Retina (tissue), 1 donor: ENCODE measurements at regions not wholly inside any gene's neighbourhood (a gene's known extent, or its start where the extent isn't known, plus 50 kb on each side); places are given as distances from the start of the nearest gene placed in this dataset.

Experiments used
- DNase-seq: peaks from one replicate; pipeline ENCODE4 v3.0.0-alpha.2; 2016

DNA sequence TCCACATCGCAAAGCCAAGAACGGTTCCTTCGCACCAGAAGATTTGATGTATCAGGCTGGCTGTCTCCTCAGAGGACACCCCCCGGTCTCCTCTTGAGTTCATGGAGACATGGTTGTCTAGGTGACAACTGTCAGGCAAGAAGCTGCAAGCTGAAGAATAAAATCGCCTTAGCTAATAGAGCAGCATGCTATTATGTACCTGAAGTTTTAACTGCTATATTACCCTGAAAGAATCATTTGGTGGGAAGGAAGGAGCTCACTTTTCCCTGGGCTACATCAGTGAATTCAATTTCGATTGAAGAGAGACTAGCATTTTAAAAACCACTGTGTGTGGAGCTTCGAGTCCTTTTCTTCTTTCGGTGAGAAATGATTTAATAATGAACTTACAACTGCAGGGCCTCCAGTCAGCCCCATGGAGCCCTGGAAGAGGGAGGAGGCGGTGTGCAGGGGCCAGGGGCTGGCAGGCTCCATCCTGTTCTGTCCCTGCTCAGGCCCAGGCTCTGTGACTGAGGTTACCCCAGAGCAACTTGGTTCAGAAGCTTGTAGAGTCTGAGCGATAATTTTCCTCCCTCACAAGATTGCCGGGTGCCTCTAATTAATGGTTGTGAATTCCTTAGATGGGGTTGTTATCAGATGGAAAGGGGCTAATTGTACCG, 191.3 kb downstream of the MID1IP1 start:
- DNase-seq = peak; percentile 43

DNA sequence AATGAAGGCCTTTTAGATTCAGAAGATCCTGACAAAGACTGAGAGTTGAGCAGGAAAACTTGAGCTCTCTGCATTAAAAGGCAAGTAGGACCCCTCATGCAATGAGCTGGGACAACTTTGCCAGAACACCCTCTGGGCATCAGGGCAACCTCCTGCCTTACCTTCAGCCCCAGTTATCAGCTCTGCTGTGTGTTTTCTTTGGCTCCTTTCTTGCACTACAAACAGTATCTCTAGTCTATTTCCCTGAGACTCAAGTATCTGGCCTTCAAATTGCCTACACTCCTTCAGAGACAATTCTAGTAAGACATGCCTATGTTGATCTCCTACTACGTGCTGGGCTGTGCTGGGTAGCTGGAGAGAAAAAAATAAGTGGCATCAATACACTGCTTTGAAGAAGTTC, 192.2 kb downstream of the MID1IP1 start:
- DNase-seq = no peak

DNA sequence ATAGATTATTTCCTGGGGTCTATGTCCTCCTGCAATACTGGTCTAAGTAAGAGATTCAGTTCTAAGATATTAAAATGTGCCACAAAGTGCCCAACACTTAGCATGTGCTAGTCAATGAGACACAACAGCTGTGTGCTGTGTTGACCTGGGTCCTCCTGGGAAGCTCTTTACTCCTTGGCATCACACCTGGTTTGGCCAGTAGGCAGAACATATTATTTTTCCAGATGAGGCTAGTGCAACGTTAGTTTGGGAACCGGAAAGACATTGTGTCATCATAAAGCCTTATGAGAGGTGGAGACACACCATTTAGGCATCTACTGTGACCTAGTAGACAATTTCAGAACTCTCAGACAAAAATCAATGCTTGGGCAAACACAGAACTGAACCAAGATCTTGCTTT, 197.8 kb downstream of the MID1IP1 start:
- DNase-seq = no peak

DNA sequence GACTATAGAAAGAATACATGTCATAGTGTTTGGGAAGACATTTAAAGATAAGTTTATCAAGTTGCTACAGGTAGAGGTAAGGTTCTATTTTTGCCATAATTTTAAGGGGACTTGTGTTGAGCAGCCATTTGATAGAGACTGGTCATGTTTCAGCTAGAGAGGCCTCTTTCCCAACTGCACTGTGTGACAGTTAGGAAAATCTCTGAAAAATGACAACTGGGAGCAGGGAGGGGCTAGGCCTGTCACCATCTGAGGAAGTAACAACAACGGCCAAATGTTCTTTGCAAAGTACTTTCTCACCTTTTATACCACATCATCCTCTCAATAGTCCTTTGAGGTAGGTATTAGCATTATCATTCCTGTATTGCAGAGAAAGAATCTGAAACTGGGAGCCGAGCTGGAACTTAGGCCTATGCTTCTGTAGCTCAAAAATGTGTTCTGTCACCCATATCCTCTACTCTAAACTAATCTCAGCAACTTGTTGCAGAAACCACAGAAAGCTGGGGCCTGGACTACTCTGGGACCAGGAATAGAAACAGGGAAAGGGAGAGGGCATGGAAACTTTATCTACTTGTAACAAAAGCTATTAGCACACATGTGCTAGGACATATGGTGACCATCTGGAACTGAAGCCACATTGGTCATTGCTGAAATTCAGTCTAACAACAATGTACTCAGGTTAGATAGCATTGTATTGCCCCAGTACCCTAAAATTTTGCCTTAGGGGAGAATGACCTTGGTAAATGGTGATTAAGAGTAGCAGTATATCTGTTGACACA, 198.9 kb downstream of the MID1IP1 start:
- no peak for DNase-seq

DNA sequence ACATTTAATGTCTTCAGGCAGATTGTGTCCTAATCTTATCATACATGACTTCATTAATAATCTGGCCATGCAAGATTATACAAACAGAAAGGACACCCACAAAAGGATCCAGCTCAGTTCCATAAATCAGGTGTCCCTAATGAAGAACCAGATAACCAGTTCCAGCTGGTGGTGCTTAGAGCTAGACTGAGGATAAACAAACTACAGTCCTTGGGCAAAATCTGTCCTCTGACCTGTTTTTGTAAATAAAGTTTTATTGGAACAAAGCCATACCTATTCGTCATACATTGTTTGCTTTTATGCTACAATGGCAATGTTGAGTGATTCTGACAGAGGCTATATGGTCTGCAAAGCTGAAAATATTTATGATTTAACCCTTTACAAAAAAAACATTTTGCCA, 199.5 kb downstream of the MID1IP1 start:
- DNase-seq = no peak

DNA sequence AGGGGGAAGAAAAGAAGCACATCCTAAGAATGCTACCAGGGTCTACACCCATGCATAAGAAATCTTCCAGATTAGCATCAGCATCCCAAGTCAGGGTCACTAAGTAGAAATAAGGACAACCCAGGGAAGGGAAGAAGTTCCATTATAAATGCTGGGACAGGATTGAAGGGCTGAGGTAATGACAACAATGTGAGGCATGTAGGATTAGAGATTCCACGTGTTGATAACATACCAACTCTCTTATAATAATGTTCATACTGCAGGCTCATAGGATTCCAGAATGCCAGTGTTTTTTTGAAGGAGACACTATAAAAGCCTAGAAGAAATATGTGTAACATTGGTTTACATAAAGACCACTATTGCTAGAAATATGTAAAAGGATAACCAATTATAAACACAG, 201.2 kb downstream of the MID1IP1 start:
- no peak for DNase-seq

DNA sequence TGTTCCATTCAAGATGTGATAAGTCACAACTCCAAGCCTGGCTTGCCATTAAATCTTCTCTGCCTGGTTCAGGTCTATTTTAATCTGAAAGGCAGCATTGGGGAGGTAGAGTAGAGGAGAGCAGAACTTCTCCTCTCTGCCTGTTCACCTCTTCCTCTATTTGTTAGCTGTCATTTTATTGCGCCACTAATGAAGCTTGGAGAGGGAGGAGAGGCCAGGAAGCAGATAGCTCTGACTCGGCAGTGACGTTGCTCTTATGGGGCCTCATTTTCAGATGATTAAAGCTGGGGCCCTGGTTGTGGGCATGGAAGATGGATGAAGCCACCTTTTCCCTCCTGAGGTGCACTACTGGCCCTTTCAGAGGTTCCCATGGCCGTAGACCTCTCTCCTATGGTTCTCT, 207.3 kb downstream of the MID1IP1 start:
- no peak for DNase-seq

DNA sequence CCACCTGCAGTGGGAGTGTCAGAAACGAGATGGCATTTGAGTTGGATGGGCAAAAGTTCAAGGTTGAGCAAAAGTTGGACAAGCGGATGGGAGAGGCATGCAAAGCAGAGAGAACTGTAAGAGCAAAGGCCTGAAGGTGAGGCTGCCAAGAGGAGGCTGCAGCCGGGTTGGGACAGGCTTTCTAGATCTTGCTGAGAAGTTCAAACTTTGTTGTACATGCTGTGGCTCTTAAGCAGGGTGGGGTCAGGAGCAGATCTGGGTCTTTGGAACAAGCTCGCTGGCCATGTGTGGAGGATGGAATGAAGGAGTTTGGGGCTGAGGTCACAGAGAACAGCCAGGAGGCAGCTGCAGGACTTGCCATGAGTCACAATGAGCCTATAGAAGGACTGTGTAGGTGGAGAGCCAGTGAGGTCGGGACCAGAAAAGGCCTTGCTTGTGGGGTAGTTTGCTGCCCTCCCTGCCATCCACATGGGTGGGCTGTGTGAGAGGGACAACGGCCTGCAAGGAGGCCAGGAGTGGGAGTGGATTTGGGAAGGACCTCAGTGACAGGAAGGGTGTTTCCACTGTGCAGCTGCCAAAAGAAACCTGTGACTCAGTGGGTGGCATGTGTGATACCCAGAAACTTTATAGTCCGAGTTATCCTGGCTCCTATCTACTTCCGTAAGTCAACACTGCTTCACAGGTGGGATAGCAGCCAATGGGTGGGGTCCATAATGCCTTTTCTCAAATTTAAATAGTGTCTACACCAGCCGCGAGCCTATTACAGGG, 210.4 kb downstream of the MID1IP1 start:
- no peak for DNase-seq

DNA sequence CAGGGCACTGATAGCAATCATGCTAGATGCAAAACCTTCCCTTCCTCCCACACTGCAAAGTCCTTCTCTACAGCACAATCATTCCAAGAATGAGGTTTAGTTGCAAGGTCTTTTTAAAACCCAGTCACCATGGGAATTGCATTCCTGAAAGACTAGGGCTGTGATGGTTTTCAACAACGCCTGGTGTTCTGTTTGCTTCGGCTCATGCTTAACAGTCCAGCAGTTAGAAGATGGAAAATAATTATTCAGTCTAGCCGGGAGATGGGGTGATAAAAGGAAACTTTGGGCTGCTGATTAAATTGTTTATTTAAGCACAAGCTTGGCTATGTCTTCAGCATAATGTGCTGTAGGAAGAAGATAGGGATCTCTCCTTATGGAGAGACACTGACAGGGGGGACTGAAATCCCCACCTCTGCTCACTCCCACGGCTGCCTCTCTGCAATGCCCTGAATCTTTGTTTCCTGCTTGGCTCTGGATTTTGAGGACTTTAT, 211.4 kb downstream of the MID1IP1 start:
- no peak for DNase-seq

DNA sequence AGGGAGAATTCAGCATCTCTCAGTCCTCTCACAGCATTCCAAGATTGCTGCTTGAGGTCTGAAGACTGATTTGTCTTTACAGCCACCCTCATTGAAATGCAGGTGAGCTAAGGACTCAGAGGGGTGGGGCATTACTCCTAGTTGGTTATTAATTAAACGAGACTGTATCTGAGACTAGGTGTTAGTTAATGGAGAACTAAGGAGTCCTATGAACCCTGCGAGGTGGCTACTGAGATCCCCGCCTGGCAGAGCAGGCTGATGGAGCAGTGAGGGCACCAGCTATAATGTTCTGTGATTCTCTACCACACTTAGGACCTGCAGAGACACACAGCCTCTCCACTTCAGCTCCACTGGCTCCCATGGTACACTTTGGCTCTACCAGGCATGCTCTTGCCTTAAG, 215.3 kb downstream of the MID1IP1 start:
- DNase-seq = no peak

DNA sequence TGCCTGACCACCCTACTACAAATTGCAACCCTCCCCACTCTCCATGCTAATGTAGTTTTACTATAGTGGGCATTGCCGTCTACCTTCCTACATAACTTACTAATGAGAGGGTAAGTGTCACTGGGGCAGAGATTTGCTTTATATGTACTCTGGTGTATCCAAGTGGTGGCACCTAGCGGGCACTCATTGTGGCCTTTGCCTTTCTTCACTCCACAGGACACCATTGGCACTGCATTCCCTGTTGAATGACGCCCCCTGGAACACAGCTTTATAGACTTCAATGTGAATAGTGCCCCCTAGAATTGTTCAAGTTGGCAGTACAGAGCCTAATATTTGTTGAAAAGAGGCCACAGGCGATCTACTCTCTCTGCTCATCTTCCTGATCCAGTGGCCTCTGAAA, 215.8 kb downstream of the MID1IP1 start:
- DNase-seq = no peak

DNA sequence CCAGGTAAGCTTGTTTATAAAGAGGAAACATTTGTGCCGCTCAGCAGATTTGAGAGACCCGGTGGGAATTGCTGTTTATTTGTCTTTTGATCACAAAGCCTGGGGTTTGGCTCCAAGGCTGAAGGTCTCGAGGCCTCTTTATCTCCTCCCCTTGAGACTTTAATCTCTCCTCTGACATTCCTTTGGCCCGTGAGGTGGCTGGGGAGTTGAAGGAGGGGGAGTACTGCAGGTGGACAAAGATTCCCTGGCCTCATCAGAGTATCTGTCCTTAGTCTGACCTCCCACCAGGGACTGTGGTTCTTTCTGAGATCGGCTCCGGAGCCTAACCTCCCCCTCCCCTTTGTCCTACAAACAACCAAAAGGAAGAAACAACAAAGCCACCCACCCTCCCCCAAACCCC, 216.5 kb downstream of the MID1IP1 start:
- DNase-seq = no peak

DNA sequence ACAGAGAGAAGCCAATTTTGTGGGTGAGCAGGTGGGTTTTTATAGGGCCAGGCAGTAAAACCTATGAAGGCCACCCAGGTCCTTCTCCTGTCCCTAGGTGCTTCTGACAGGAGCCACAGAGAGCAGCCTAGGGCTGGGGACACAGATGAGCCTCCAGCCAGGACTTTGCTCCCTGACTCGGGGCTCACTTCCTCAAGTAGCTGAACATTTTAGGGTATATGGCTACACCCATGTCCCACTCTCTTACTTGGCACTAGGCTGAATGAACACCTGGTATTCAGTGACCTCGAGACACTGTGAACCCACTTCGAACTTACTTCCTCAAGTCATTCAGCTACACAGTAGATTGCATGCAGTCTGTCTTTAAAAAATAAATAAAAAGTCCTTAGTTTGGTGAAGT, 217.3 kb downstream of the MID1IP1 start:
- peak; percentile 6 for DNase-seq

DNA sequence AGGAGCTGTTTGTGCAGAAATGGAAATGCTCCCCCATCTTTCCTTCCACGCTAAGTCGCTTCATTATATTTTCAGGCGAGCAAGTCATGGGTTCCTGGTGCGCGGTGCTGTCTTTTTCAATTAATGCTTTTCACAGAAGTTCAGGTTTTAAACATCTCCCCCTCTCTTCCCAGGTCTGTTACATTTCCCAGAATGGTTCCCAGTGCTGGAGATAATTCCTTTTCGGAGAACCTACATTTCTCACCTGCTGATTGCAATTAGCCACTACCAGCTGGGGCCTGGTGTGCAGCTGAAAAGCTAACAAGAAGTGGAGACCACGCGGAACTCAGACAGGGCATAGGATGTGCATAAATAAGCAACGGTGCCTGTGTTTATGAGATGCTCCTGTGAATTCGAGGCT, 217.8 kb downstream of the MID1IP1 start:
- peak; percentile 29 for DNase-seq

DNA sequence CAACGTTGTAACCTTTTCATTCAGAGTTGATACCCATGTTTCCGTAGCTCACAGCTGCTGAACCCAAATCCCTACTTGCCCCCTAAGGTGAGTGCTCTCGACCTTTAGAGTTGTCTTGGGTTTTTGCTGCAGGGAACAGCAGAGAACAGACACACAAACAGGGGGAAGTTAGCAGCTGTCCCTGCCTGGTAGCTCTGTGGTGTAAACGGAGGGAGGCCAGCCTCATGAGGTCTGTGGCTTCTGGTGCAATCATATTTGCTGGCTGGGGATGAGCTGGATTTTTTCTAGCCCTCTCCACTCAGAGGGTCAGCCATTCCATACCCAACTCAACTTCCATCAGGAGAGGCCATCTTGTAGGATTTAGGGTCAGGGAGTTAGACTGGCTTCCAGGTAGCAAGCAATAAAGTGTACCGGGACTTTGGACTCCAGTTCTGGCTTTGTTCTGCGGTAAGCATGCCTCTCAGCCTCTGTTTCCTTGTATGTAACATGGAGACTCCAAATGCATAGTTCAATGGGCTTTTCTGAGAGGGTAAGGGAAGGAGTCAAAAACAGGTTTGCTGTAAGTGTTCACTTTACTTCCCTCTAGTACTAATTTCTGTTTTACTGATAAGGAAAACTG, 218.9 kb downstream of the MID1IP1 start:
- no peak for DNase-seq

DNA sequence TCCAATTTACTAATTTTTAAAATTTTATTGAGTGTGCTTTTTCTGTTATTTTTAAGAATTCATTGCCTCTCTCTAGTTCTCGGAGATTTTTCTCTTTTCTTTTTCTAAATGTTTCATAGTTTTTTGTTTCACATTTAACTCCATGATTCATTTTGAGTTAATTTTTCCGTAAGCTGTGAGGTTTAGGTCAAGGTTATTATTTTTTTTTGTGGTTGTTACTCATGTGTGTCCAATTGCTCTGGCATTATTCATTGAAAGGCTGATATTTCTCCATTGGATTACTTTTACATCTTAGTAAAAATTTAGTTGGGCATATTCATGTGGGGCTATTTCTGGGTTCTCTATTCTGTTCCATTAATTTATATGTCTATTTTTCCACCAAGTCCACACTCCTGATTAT, 220.8 kb downstream of the MID1IP1 start:
- no peak for DNase-seq

DNA sequence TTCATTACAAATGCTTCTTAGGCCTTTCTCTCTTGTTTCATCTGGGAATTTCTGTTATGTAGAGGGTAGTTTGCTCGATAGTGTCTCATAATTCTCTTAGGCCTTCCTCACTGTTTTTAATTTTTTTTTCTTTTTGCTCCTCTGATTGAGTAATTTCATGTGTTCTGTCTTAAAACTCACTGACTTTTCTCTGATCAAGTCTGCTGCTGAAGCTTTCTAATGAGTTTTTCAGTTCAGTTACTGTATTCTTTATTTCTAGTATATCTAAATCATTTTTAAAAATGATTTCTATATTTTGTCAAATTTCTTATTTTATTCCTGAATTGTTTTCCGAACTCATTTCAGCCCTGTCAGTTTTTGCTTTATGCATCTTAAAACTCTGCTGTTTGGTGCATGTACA, 228.0 kb downstream of the MID1IP1 start:
- no peak for DNase-seq

DNA sequence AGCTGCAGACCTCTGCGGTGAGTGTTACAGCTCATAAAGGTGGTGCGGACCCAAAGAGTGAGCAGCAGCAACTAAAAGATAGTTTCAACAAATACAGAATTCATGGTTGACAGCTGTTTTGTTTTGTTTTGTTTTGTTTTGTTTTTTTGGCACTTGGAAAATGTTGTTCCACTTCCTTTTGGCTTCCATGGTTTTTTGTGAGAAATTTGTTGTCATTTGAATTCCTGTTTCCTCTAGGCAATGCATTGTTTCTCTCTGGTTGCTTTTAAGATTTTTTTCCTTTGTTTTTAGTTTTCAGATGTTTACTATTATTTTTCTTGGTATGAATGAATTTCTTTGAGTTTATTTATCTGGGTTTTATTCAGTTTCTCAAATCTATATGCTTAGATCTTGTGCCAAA, 229.4 kb downstream of the MID1IP1 start:
- no peak for DNase-seq

DNA sequence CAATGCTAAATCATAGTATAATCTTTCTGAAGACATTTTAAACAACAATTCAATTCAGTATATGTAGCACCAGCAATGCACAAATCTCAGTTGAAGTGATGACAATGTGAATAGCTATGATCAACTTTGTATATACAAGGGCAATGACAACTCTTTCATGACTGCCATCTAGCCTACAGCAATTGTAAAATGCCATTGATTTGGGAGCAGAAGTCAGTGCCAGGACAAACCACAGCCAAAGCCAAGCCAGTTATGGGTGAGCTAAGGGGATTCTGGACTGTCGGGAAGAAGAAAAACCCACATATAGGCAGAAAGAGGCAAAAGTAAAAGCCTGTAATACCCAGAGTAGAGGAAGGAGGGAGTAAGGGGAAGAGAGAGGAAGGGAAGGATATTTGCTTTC, 238.6 kb downstream of the MID1IP1 start:
- no peak for DNase-seq

DNA sequence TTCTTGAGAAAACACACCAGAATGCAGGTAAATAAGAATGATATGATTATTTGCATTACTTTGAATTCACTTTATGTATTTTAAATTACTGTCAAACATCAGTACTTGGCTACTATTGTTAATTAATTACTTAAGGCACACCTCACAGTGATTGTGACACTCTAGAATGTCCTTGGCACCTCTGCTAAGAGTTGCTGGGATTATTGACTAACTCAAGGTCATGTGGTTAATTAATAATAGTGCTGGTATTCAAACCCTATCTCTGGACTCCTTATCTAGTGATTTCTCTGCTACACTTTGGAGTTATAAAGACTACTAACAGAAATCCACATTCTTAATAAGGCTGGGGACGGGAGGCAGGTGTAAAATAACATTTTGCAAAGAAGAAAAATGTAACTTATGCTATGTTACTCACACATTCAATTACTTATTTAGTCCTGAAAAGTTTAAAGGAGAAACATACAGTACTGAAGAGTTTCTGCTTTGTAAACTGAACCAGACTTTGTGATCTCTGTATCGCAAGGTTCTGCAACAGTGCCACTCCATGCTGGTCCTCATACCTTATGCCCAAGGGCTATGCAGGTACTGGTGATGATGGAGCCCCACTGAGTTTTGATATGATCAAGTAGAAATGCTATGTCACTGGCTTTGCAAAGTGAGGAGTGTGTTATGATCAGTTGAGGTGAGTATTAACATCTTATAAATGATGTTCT, 242.7 kb downstream of the MID1IP1 start:
- no peak for DNase-seq

DNA sequence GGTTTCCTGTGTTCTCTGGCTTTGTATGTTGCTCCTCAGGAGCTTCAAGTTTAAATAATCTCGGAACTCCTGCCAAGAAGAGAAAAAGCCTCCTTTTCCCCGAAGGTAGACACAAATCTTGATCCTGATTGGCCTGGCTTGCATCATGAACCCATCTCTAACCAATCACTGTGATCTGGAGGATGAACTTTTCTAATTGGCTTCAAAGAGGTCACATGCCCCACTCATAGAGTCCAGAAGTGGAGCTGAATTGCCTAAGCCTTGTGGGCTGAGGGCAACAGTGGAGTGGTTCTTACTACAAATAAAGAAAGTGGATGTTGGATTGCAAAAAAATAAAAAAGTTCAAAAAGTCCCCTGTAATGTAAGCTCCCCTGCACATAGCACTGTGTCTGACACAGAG, 245.9 kb downstream of the MID1IP1 start:
- DNase-seq = no peak

DNA sequence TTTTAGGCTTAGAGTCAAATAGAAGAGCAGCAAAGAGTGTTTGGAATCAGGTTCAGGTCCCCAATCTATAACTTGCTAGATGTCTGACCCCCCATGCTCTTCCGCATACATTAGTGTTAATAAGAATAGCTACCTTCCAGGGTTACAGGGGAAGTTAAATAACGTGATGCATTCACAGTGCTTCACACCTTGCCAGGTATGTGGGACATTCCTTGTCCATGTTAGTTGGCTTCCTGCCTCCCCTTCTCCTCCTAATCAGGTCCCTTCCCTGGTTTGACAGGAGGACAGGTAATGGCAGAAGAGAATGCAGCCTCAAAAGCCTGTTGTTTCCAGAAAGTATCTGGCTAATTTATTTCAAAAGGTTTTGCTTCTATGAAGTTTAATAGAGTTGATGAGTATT, 248.7 kb downstream of the MID1IP1 start:
- DNase-seq = no peak

DNA sequence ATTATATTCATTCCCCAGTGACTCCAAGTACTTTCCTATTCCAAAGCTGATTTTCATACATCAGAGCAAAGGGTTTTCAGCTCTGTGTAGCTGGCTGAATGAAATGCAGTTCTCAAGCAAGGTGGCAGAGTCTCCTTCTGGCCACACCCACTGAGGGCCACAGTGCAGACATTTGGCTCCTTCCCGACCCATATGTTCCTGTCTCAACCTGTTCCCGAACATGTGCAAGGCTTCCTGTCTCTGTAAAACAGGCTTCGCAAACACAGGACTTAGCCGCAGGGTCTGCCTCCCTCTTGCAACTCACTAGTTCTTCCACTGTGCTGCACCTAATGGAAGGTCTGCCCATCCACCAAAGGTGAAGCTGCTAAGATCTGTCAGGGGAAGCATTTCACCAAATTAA, 249.2 kb downstream of the MID1IP1 start:
- DNase-seq = no peak
